ENCODE measurements at regions not wholly inside any gene's neighbourhood (a gene's known extent, or its start where the extent isn't known, plus 50 kb on each side); places are given as distances from the start of the nearest gene placed in this dataset.

GRCh38 chr9:115786321-115786720 lies 367.3 kb upstream of the PAPPA start:
- ChIA-PET CTCF (no interaction called here), POLR2A (no interaction called here)
- Mint-ChIP-seq H3K9me3 (peaks cover 2% of the 10 kb centered on the region), H3K27me3 (no peaks in the 10 kb centered on the region), H3K36me3 (ENCODE audit: low read depth) (no peaks in the 10 kb centered on the region), H3K4me1 (ENCODE audit: low read depth) (no peaks in the 10 kb centered on the region), H3K4me3 (no peak overlapping the region), H3K27ac (no peak overlapping the region)
- intact Hi-C loops (cut with micrococcal nuclease) = no loop called here
- DNase-seq (no peak), ATAC-seq (no peak)
- TF ChIP-seq CTCF (IDR thresholded peaks at IDR 0.05) = no peak

DNA sequence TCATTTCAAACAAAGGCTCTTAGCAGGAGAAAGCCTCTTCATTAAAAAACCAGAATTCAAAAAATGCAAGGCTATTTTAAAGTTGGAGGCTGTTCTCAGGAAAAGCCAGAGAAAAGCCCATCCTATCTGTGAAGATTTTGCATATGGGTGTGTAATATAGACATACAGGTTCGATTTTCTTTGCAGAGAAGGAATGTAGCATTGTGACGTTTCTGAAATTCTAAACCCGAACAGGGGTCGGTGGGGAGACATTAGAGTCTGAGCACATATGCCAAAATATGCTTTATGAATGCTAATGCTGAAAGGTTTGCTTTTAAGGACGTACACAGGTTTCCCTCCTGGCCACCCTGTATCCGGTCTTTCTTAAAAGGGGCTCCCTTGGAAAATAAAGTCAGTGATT lies 363.1 kb upstream of the PAPPA start:
- ChIA-PET POLR2A (no interaction called here), CTCF (no interaction called here)
- DNase-seq (no peak), ATAC-seq (no peak)
- Mint-ChIP-seq H3K4me1 (ENCODE audit: low read depth) (no peaks in the 10 kb centered on the region), H3K4me3 (no peak overlapping the region), H3K27me3 (no peaks in the 10 kb centered on the region), H3K36me3 (ENCODE audit: low read depth) (no peaks in the 10 kb centered on the region), H3K27ac (no peak overlapping the region), H3K9me3 (no peaks in the 10 kb centered on the region)
- intact Hi-C loops (cut with micrococcal nuclease) = no loop called here
- no peak for TF ChIP-seq CTCF (IDR thresholded peaks at IDR 0.05)

DNA sequence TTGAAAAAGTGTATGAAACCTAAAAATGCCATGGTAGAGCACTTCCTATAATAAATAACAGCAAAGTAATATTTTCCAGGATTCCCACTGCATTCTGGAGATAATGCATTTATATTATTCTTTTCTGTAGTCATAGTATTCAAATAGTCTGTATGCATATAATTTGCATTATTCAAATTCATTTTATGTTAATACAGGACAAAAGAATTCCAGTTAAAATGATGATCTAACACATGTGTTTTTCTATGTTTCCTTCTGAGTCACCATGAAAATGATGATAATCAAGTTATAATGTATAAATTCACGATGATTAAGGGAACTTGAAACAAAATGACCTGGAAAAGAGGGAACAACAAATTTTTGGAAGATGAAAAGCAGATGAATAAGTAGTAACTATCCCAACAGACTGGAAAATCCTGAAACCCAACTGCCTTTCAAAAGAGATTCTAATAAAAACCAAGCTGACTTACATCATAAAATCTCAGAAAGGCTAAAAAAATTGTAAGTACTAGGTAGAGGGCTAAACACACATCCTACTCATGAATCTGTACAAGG lies 358.6 kb upstream of the PAPPA start:
- no peak for TF ChIP-seq CTCF (IDR thresholded peaks at IDR 0.05)
- Mint-ChIP-seq H3K36me3 (ENCODE audit: low read depth) (no peaks in the 10 kb centered on the region), H3K4me3 (no peak overlapping the region), H3K4me1 (ENCODE audit: low read depth) (no peaks in the 10 kb centered on the region), H3K9me3 (no peaks in the 10 kb centered on the region), H3K27me3 (peaks cover 1% of the 10 kb centered on the region), H3K27ac (no peak overlapping the region)
- intact Hi-C loops (cut with micrococcal nuclease) = no loop called here
- CTCF ChIA-PET = no interaction called here
- no peak for DNase-seq
- ATAC-seq = no peak
- POLR2A ChIA-PET = no interaction called here

DNA sequence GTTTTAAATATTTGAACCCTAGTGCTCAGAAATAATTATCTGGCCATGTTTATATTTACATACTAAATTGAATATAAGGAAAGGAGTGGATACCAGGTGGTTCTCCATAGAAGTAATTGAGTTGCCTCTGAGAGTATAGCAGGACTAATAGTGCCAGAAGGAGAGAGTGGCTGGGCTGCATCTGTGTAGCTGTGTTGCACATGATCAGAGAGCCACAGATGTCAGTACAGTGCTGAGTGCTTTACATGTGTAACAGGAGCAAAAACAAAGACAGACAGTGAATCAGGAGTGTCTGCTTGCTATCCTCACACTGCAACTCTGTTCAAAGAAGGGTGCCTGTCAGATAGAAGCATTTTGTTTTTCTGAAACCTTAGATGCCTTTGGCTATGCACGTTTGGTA lies 353.9 kb upstream of the PAPPA start:
- intact Hi-C loops (cut with micrococcal nuclease) = no loop called here
- DNase-seq = no peak
- H3K4me1 Mint-ChIP-seq (ENCODE audit: low read depth) = no peaks in the 10 kb centered on the region
- no peak for TF ChIP-seq CTCF (IDR thresholded peaks at IDR 0.05)
- no peaks in the 10 kb centered on the region for H3K36me3 Mint-ChIP-seq (ENCODE audit: low read depth)
- ATAC-seq = no peak
- H3K27me3 Mint-ChIP-seq = peaks cover 1% of the 10 kb centered on the region
- ChIA-PET POLR2A (no interaction called here), CTCF (no interaction called here)
- no peak overlapping the region for H3K27ac Mint-ChIP-seq
- no peak overlapping the region for H3K4me3 Mint-ChIP-seq
- H3K9me3 Mint-ChIP-seq = no peaks in the 10 kb centered on the region

- ChIA-PET CTCF (no interaction called here), POLR2A (no interaction called here)
- no peaks in the 10 kb centered on the region for H3K4me1 Mint-ChIP-seq (ENCODE audit: low read depth)
- ATAC-seq = no peak
- intact Hi-C loops (cut with micrococcal nuclease) = no loop called here
- no peaks in the 10 kb centered on the region for H3K36me3 Mint-ChIP-seq (ENCODE audit: low read depth)
- no peak for TF ChIP-seq CTCF (IDR thresholded peaks at IDR 0.05)
- DNase-seq = no peak
- no peak overlapping the region for H3K4me3 Mint-ChIP-seq
- H3K27ac Mint-ChIP-seq = no peak overlapping the region
- H3K9me3 Mint-ChIP-seq = no peaks in the 10 kb centered on the region
- H3K27me3 Mint-ChIP-seq = no peaks in the 10 kb centered on the region
These were observed 349.4 kb upstream of the PAPPA start for GRCh38 chr9:115804206-115804605.

All from activated CD8-positive, alpha-beta T cell treated with anti-CD3 and anti-CD28 coated beads for 36 hours (primary cell).